Umbilical cord (tissue), 1 donor: ENCODE measurements at regions not wholly inside any gene's neighbourhood (a gene's known extent, or its start where the extent isn't known, plus 50 kb on each side); places are given as distances from the start of the nearest gene placed in this dataset.

Source experiments
- DNase-seq: peaks from one replicate; pipeline ENCODE4 v3.0.0-alpha.2; 2015; ENCODE audit warnings: low spot score

DNA sequence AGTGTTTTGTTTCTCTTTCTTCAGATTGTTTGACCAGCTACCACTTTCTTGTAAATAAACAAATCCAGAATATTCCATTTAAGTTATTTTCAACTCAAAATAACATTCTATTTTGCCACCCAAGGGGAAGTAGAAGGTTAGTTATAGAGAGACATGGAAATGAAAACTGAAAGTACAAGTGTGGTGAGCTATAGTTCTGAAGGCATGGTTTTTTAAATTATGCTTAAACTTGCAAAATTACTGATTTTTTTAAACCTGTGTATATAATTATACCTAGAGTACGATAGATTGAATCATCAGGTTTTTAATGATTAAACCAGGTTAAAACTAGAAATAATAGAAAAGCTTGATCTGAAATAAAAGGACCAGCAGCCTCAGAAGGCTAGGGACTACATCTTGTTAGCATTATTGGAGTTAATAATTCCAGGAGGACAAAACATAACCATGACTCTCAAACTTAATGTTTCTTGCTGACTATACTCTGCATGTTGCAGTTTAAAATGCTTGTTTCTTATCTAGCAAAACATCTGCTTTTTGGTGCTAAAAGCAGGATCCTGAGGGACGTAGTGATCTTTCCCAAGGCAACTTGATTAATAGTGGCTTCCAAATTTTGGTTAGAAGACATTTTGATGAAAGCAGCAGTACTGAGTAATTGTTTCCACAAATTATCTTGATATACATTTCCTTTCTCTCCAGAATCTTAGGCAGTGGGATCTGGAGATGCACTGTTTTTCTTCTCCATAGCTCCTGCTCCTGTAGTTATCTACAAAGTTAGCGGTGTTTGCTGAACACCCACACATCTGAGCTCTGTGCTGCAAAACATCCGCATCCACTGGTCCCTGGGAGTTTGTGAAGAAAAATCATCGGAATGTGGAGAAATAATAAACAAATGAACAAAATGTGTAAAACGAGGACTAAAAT lies 327.2 kb upstream of the PKDCC start:
- no peak for DNase-seq

DNA sequence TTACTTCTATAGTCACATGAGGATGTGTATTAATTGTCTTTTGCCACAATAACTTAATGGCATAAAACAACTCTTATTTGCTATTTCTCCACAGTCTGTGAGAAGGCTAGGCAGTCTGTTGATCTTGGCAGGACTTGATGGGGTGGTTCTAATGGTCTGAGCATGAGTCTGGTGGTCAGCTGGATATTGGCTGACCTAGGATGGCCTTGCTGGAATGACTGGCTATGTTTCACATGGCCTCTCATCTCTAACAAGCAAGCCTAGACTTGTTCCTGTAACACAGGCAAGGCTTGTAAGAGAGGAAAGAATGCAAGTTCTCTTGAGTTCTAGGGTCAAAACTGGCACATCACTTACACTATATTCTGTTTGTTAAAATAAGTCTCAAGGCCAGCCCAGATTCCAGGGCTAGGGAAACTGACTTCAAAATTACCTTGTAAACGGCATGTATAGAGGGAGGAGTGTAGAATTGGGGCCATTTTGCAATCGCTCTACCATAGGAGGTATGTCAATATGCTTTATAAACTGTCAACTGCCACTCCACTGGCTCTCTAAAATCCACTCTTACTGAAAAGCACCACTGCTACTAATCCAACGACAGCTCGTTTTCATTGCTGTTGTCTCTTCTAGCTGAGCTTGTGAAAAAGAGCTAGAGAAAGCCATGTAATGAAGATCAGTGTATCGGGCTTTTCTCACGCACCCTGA lies 325.0 kb upstream of the PKDCC start:
- DNase-seq = no peak

DNA sequence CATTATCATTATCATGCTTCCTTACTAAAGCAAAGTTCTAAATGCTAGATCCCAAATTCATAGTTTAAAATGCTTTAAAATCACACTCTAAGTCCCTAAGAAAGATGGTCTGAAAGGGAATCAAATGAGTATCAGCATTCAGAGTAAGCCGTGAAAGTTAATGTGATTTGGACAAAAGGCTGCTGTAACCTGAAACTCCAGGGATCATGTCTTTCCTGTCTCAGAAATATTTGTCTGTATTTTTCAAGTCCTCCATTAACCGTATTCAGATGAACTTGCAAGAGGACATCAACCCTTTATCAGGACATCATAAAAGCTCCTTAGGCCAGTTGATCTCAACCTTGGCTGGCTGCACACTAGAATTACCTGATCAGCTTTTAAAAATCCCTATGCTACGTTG lies 324.3 kb upstream of the PKDCC start:
- DNase-seq = no peak

DNA sequence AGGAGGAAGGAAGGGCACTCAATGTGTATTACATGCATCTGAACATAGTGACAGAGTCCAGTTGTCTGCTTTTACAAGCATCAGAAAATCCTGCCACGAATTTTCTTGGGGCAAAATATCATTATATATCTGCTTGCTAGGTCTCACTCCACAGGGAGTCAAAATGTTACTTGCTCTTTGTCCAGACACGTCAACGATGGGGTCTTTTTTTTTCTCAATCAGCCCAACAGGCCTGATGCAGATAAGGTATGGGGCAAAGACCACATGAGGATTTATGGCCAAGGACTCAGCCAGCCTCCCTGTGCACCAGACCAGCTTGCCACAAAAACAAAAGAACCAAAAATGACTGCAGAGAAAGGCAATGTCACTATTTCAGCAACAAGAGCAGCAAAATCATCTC lies 323.4 kb upstream of the PKDCC start:
- no peak for DNase-seq

DNA sequence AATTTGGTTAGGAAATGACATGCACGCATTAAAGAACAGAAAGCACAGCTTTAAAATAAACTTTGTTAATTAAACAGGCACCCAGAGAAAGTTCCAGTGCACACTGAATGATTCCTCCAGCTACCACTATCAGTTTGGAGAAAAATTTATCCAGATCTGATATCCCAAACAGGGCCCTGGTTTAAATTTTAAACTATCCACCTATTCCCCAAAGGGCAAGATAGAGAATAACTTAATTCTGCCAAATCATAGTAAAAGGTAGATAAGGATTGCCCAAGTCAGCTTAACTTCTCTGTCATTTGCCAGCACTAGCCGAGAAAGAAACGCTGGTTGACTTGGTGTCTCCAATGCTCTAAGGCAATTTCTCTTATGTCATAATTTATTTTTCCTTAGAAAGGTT lies 321.9 kb upstream of the PKDCC start:
- no peak for DNase-seq

DNA sequence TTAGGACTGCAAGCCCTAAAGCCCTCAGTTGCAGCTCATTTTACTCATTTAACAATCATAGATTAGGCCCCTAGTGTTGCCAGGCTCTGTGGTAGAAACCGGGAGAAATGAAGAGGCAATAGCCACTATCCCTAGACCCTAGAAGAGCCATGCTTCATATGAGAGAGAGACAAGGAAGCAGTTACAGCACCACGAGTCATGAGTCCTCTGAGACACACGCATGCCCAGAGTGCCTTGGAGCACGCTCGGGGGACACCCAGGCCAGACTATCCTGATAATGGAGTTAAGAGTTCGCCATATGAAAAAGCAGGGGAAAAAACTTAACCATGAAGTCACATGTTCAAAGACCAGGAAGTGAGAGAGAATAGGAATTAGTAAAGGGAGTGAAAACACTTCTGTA lies 321.5 kb upstream of the PKDCC start:
- DNase-seq = no peak

DNA sequence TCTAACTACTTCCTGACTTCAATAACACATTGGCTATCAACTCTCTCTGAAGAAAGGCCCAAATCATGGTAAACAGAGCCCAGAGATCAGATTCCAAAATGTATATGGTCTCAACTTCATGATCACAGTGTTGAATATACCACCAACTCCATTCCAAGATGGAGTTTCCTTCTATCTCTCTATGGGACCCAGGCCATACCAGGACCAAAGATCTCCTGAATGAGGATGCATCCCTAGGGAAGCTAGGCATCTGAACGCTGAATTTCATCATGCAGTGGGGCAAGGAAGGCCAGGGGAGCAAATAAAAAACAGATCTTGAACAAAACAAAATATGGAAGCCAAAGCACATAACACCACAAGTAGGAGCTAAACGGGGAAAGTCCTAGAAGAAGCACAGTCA lies 320.7 kb upstream of the PKDCC start:
- DNase-seq = no peak

DNA sequence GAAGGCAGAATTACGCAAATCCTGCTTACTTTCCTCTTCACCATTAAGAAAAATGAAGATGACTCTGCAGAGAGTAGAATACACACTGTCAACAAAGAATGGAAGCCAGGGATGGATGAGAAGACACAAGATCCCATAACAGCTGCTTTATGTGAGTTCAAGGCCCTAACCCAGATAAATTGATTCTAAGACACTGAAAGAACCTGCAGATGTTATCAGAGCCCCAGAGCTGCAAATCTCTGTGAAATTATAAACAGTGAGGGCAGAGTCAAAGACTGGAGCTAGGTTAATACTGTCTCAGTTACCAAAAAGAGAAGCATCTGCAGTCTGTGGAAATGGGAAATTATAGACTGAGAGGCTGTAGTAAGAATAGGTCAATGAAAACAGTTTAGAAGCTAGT lies 320.1 kb upstream of the PKDCC start:
- DNase-seq = no peak

DNA sequence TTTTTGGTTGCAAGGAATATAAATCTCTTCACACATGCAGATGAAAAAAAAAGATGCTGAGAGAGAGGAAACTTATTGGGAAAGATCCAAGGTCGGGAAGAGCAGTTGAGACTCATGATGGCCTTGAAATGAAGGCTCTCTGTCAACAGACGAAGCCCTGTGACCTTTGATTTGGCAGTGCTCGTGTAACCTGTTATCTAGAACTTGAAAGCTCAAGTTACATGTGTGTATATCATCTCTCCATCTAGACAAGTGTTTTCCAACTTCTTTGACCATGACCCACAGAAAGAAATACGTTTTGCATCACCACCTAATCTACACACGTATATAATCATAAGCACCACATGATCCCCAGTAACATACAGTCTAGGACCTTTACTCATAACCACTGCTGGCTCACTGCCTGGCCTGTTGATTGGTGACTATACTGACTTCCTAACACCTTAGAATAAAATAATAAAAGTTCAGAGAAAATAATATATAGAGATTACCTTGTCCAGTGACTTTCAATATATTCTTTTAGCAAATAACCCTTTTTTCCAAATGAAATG lies 319.0 kb upstream of the PKDCC start:
- no peak for DNase-seq

DNA sequence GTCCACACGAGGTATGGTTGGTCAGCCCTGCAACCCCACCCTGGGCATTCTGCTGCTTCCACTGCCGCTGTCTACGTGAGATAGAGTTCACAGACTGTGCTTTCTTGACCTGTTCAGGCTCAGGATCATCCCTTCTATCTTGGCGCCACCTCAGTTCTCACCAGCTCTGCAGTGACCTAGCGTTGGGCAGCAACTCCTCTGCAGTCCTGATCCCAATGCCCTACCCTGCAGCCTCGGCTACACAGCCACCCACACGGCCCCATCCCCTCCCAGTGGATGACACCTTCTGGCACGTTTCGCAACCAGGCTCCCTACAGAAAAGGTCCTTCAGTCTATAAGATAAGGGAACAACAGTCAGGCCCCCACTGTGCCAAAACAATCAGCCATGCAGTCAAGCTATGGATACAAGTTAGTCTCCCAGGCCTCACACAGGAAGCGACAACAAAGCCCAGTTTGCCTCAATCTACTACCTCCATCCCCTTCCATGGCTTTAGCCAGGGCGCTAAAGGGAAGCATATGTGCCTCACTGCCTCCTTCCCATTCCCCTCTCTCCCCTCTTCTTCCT lies 317.9 kb upstream of the PKDCC start:
- DNase-seq = no peak

DNA sequence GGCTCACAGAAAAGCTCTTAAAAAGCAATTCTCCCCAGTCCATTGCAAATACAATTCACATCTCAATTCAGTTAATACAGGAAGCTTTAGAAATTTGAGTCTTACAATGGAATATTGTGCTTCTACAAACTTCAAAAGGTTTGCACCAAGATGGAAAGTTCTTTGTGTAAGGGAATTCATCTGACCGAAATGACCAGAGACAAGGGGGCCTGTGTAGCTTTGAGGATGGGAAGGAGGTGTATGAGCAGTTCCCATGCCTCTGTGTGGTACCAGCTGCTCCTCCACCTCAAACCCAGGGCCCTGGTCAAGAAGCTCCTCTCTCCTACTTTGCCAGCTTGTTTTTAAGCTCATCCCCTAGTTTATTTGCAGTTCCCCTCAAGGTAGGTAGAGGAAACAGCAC lies 312.8 kb upstream of the PKDCC start:
- no peak for DNase-seq

DNA sequence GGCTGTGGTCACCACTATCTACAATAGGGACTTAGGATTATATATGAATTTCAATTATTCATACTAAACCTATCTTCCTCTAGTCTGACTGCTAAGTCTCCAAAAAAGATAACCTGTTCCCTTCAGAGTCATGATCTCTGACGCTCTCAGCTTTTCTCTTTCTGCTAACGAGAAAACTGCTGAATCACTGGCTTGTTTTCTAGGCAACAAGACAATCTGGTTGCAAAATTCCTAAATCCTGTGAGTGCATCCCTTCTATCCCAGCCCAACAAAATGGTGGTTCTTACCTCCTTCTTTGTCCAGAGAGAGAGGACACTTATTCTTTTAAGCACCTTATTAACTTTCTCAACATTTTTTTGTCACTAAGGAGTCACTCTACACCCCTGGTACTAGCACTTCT lies 312.3 kb upstream of the PKDCC start:
- peak; percentile 61 for DNase-seq

DNA sequence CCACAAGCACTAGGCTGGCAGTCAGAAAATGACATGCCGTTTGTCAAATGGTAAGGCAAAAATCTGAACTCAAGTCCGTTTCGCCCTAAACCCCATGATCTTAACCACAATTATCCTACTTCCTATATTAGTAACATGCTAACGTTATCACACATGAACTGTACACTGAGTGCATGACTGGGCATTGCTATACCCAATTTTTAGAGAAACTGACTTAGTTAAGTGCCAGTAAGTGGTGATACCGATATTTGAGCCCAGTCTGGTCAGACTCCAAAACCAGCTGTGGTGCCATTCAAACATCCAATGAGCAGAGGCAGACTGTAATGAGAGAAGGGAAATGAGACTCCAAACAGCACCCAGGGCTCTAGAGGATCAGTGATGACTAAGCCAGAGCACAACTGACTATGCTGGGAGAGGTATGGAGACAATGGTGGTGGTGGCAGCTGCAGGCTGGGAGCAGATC lies 311.7 kb upstream of the PKDCC start:
- no peak for DNase-seq

DNA sequence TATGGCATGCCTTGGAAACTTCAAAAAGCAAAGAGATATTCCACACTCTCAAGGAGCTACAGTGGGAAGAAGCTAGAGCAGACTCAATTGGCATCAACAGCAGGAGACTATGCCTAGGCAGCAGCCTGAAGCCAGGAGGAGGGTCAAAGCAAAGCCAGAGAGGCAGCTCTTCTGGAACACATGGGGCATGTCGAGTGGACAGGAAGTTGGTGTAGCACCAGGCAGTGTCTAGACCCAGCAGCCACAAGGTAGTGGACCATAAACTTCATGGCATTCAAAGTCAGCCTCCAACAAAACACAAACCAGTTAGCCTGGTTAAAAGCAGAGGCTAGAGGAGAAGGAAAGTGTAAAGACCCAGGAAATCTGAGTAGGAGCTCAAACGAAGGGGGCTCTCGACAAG lies 311.2 kb upstream of the PKDCC start:
- DNase-seq = no peak

DNA sequence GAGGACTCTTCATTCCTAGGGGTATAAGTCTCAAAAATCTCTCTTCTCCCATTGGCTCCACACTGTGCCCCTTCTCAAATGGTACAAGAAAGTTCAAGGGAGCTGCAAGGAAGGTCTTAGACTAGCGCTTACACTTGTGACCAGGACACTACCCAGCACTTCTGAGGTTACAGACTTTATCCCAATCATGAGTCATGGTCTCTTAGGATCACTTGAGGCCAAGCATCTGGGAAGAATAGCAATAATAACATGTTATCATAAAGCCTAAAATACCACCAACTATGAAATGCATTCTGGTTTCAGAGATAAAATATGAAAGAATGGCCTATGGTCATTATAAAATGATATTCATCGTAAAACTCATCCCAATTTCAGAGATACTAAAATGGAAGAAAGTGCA lies 309.9 kb upstream of the PKDCC start:
- peak; percentile 70 for DNase-seq

DNA sequence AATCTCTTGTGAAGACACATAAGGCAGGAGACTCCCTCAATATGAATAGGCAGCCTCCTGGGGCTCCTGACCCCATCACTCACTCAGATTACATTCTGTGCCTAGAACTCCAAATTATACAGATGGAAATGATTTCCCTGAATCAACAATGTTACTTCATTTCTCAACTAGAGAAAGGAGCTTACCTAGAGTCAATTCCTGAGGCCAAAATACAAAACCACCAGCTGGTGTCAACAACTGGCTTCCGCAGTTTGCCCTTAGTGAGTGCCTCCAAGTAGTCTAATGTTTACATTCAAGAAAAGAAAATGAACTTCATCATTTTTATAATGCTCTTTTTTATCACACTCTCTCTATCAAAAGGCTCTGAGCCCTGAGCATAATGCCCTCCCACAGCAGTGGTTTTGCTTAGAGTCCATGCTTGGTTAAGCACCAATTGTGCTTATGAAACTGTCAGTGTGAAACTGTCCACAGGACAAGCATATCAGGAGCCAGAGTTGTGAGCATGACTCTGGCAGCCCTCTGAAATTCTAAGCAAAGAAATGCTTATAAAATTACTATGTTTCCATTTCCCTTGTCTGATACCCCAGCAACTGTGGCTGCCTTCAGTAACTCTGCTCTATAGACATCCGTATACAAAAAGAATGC lies 305.7 kb upstream of the PKDCC start:
- peak; percentile 43 for DNase-seq

DNA sequence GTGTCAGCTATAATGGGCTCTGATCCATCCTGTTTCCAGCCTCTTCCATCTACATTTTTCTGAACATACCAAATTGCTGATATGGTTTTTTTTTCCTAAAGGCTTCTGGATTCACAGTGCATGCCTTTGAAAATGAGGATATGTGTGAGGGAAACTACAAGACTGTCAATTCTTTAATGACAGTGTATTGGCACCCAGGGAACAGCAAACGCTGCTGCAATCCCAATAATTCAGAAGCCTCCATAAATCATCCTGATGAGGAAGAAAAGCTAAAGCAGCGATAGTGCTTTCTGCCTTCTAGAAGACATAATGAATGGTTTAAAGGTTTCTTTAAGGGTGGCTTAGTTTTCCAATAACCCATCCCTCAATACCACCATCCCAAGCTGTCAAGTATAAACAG lies 304.5 kb upstream of the PKDCC start:
- DNase-seq = no peak

DNA sequence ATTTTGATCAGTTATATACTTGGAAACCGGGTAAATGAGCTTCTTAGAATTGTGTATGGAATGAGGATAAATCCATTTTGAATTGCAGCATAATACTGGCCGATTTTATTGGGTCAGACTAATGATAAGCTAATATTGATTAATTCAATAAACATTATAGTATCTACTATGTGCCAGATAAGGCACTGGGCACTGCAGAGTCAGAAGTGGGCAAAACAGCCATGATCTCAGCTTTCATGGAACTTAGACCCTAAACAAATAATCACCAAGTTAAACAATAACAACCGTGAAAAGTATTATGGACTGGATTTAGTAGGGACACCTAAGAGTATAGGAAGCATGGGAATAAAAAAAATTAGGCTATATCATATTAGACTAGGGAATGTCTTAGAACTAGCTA lies 297.0 kb upstream of the PKDCC start:
- DNase-seq = no peak

DNA sequence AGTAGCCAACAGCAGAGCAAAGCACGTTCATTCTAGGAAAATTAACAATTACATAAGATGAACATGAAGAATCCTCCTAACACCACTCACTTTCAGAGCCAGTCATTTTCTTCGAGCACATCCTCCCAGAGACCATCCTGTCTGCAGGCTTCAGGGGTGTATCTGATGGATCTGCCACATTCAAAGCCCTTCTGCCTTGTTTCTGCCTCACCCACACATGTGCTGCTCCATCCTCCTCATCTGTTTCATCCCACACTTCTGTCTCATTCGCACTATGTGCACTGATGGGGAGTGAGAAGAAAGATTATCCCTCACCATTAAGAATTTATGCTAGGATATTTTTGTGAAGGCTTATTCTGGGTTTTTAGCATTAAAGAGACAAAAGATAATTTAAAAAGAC lies 287.9 kb upstream of the PKDCC start:
- no peak for DNase-seq

DNA sequence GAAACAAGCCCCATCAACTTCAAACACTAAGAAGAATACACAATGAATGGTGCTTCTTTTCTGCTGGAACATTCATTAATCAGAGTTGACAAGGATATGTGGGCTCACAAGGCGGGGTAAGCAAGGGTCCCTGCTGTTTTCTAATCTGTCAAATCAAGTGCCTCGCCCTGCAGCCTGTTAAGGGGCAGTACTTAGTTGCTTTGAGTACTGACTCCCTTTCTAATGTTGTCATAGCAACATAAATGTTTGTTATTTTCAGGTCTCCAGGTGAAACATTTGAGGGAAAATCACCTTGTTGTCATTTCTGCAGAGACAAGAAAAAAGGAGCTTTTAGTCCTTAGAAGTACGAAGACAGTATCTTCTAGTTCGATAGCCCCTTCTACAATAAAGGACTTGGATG lies 284.7 kb upstream of the PKDCC start:
- DNase-seq = peak; percentile 4

DNA sequence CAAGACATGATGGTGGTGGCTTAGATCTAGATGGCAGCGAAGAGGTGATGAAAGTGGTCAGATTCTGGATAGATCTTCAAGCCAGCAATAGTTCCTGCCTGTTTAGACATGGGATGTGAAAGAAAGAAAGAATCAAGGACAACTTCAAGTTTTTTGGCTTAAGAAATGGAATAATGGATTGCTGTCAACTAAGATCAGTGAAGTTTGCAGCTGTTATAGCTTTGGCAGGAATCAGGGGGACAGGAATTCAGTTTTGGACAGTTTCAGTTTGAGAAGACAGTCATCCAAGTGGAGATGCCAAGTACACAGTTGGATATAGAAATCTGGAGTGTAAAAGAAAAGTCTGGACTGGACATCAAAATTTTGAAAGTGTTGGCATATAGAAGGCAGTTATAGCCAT lies 283.7 kb upstream of the PKDCC start:
- DNase-seq = no peak

DNA sequence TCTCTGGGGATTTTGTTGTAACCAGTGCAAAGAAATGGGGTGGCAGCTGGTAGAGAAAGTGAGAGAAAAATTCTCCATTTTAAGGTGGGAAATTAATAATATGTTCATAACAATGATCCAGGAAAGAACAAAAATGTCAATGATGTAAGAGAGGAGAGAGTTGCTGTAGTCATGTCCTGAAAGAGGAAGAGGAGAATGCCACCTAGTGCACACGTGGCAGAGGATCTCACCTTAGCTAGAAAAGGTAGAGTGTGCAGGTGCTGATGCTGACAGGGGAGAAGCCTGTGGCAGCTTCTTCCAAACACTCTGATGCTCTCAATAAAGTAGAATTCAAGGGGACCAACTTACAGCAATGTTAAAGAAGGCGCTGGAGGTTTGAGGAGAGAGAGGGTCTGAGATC lies 282.9 kb upstream of the PKDCC start:
- DNase-seq = no peak
